ENCODE measurements at regions not wholly inside any gene's neighbourhood (a gene's known extent, or its start where the extent isn't known, plus 50 kb on each side); places are given as distances from the start of the nearest gene placed in this dataset.

- ATAC-seq, result no peak; the same call in 1 of the 3 replicates
- TF ChIP-seq TSHZ2 (CRISPR knock-in tag; IDR thresholded peaks at IDR 0.05) (no peak), ZC3H10 (CRISPR knock-in tag; IDR thresholded peaks at IDR 0.05) (no peak), BACH2 (CRISPR knock-in tag; IDR thresholded peaks at IDR 0.05; ENCODE audit: borderline replicate concordance) (no peak), CSDC2 (CRISPR knock-in tag; IDR thresholded peaks at IDR 0.05) (no peak), TOX (CRISPR knock-in tag; IDR thresholded peaks at IDR 0.05; ENCODE audit: borderline replicate concordance) (no peak), ARNTL (CRISPR knock-in tag; IDR thresholded peaks at IDR 0.05; ENCODE audit: borderline replicate concordance, low read depth) (no peak), ZNF565 (CRISPR knock-in tag; conservative IDR thresholded peaks at IDR 0.05; ENCODE audit: low read depth) (no peak), OSR1 (CRISPR knock-in tag; IDR thresholded peaks at IDR 0.05) (no peak), ZNF8 (CRISPR knock-in tag; IDR thresholded peaks at IDR 0.05) (no peak), SNAI2 (CRISPR knock-in tag; IDR thresholded peaks at IDR 0.05) (no peak), GLIS3 (CRISPR knock-in tag; IDR thresholded peaks at IDR 0.05) (no peak), ESRRG (CRISPR knock-in tag; IDR thresholded peaks at IDR 0.05) (no peak), ISL1 (CRISPR knock-in tag; IDR thresholded peaks at IDR 0.05) (no peak), ZFP30 (CRISPR knock-in tag; IDR thresholded peaks at IDR 0.05) (no peak), TCF4 (CRISPR knock-in tag; IDR thresholded peaks at IDR 0.05; ENCODE audit: borderline replicate concordance) (no peak)
- TF ChIP-seq, protein P1, sequence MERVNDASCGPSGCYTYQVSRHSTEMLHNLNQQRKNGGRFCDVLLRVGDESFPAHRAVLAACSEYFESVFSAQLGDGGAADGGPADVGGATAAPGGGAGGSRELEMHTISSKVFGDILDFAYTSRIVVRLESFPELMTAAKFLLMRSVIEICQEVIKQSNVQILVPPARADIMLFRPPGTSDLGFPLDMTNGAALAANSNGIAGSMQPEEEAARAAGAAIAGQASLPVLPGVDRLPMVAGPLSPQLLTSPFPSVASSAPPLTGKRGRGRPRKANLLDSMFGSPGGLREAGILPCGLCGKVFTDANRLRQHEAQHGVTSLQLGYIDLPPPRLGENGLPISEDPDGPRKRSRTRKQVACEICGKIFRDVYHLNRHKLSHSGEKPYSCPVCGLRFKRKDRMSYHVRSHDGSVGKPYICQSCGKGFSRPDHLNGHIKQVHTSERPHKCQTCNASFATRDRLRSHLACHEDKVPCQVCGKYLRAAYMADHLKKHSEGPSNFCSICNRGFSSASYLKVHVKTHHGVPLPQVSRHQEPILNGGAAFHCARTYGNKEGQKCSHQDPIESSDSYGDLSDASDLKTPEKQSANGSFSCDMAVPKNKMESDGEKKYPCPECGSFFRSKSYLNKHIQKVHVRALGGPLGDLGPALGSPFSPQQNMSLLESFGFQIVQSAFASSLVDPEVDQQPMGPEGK (CRISPR knock-in tag; IDR thresholded peaks at IDR 0.05; ENCODE audit: borderline replicate concordance), result no peak
- TF ChIP-seq, protein P2, sequence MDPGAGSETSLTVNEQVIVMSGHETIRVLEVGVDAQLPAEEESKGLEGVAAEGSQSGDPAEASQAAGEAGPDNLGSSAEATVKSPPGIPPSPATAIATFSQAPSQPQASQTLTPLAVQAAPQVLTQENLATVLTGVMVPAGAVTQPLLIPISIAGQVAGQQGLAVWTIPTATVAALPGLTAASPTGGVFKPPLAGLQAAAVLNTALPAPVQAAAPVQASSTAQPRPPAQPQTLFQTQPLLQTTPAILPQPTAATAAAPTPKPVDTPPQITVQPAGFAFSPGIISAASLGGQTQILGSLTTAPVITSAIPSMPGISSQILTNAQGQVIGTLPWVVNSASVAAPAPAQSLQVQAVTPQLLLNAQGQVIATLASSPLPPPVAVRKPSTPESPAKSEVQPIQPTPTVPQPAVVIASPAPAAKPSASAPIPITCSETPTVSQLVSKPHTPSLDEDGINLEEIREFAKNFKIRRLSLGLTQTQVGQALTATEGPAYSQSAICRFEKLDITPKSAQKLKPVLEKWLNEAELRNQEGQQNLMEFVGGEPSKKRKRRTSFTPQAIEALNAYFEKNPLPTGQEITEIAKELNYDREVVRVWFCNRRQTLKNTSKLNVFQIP (CRISPR knock-in tag; IDR thresholded peaks at IDR 0.05; ENCODE audit: borderline replicate concordance, low read depth), result no peak
- TF ChIP-seq, protein P3, sequence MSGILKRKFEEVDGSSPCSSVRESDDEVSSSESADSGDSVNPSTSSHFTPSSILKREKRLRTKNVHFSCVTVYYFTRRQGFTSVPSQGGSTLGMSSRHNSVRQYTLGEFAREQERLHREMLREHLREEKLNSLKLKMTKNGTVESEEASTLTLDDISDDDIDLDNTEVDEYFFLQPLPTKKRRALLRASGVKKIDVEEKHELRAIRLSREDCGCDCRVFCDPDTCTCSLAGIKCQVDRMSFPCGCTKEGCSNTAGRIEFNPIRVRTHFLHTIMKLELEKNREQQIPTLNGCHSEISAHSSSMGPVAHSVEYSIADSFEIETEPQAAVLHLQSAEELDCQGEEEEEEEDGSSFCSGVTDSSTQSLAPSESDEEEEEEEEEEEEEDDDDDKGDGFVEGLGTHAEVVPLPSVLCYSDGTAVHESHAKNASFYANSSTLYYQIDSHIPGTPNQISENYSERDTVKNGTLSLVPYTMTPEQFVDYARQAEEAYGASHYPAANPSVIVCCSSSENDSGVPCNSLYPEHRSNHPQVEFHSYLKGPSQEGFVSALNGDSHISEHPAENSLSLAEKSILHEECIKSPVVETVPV (CRISPR knock-in tag; IDR thresholded peaks at IDR 0.05), result no peak
Observed at GRCh38 chr3:98954791-98955604, 53.5 kb upstream of the DCBLD2 start.

GRCh38 chr3:98954242-98954641, 52.7 kb upstream of the DCBLD2 start:
- no peak for TF ChIP-seq ISL1 (CRISPR knock-in tag; IDR thresholded peaks at IDR 0.05)
- no peak for TF ChIP-seq ZC3H10 (CRISPR knock-in tag; IDR thresholded peaks at IDR 0.05)
- TF ChIP-seq OSR1 (CRISPR knock-in tag; IDR thresholded peaks at IDR 0.05), result no peak
- TF ChIP-seq CSDC2 (CRISPR knock-in tag; IDR thresholded peaks at IDR 0.05), result no peak
- no peak for TF ChIP-seq ZNF565 (CRISPR knock-in tag; conservative IDR thresholded peaks at IDR 0.05; ENCODE audit: low read depth)
- TF ChIP-seq ZNF8 (CRISPR knock-in tag; IDR thresholded peaks at IDR 0.05), result no peak
- ATAC-seq, result peak; percentile 46

GRCh38 chr3:98952404-98952803, 50.9 kb upstream of the DCBLD2 start:
- ATAC-seq, result no peak
- TF ChIP-seq ARNTL (CRISPR knock-in tag; IDR thresholded peaks at IDR 0.05; ENCODE audit: borderline replicate concordance, low read depth) (no peak), BACH2 (CRISPR knock-in tag; IDR thresholded peaks at IDR 0.05; ENCODE audit: borderline replicate concordance) (no peak), ISL1 (CRISPR knock-in tag; IDR thresholded peaks at IDR 0.05) (no peak), GLIS3 (CRISPR knock-in tag; IDR thresholded peaks at IDR 0.05) (no peak), ZNF70 (CRISPR knock-in tag; IDR thresholded peaks at IDR 0.05) (no peak), ZNF565 (CRISPR knock-in tag; conservative IDR thresholded peaks at IDR 0.05; ENCODE audit: low read depth) (no peak), ZFP3 (CRISPR knock-in tag; IDR thresholded peaks at IDR 0.05) (no peak), ZNF8 (CRISPR knock-in tag; IDR thresholded peaks at IDR 0.05) (no peak), OSR1 (CRISPR knock-in tag; IDR thresholded peaks at IDR 0.05) (no peak), SNAI2 (CRISPR knock-in tag; IDR thresholded peaks at IDR 0.05) (no peak)
- TF ChIP-seq, protein P3 (CRISPR knock-in tag; IDR thresholded peaks at IDR 0.05), result no peak

Measured in SK-N-SH treated with all-trans-retinoic acid at 6 μM for 48 hours (cell line).